Naive thymus-derived CD4-positive, alpha-beta T cell (primary cell): ENCODE measurements at regions not wholly inside any gene's neighbourhood (a gene's known extent, or its start where the extent isn't known, plus 50 kb on each side); places are given as distances from the start of the nearest gene placed in this dataset.

Experiments
- ATAC-seq: fragments of 150-1000 bp; cut with Tn5 transposase; 2 replicates; pipeline ENCODE4 v1.10.0; 2021; ENCODE audit warnings: mild to moderate bottlenecking, moderate library complexity
- CTCF ChIA-PET: fragments of 350-600 bp; sonication (Branson Sonifier 250); formaldehyde crosslinking; loops from one replicate; lab custom pipeline; 2021; ENCODE audit warnings: antibody characterized with exemption; lab: Charles Lee
- POLR2A ChIA-PET: fragments of 350-600 bp; sonication (Branson Sonifier 250); formaldehyde crosslinking; loops from one replicate; lab custom pipeline; 2021; ENCODE audit warnings: antibody characterized with exemption, inconsistent platforms; lab: Charles Lee
- DNase-seq, 9 donors: peaks; one replicate each; pipeline versions ENCODE4 v3.0.0 to v3.0.0-alpha.2; 2020 to 2022; ENCODE audit warnings: mixed read lengths in 1 of 9
- H3K27ac ChIP-seq: one replicate; pipeline ENCODE4 v1.7.0; 2013; ENCODE audit warnings: mild to moderate bottlenecking, low read depth, low read length, moderate library complexity
- H3K27me3 ChIP-seq, 2 donors: one replicate each; pipeline ENCODE4 v1.7.0; 2013; ENCODE audit warnings: low read length in 2 of 2, mild to moderate bottlenecking in 2 of 2, moderate library complexity in 2 of 2; ENCODE audit not compliant: control insufficient read depth in 2 of 2, insufficient read depth in 2 of 2
- H3K36me3 ChIP-seq, 3 experiments: 1 replicate in 2 of 3; 2 replicates in 1 of 3; pipeline ENCODE4 v1.7.0; 2013; ENCODE audit warnings: low read length in 3 of 3, mild to moderate bottlenecking in 3 of 3, moderate library complexity in 1 of 3; ENCODE audit not compliant: insufficient read depth in 3 of 3, control insufficient read depth in 2 of 3
- H3K4me1 ChIP-seq, 2 donors: one replicate each; pipeline ENCODE4 v1.7.0; 2013; ENCODE audit warnings: low read length in 2 of 2, mild to moderate bottlenecking in 2 of 2, moderate library complexity in 1 of 2; ENCODE audit not compliant: control insufficient read depth in 2 of 2, insufficient read depth in 2 of 2
- H3K4me3 ChIP-seq: 2 replicates; pipeline ENCODE4 v1.7.0; 2013; ENCODE audit warnings: mild to moderate bottlenecking, low read length
- H3K9me3 ChIP-seq, 3 experiments: 1 replicate in 2 of 3; 2 replicates in 1 of 3; pipeline ENCODE4 v1.7.0; 2013; ENCODE audit warnings: low read length in 3 of 3; ENCODE audit not compliant: control insufficient read depth in 2 of 3
- H3K27ac Mint-ChIP-seq, 9 donors: one replicate each; pipeline ENCODE4 v1.8.0; 2020 to 2022; ENCODE audit warnings: mixed read lengths in 9 of 9, mild to moderate bottlenecking in 8 of 9, moderate library complexity in 5 of 9, inconsistent platforms in 2 of 9
- H3K27me3 Mint-ChIP-seq, 5 donors: one replicate each; pipeline ENCODE4 v1.8.0; 2021 to 2022; ENCODE audit warnings: mixed read lengths in 5 of 5, mild to moderate bottlenecking in 1 of 5
- H3K36me3 Mint-ChIP-seq, 5 donors: one replicate each; pipeline ENCODE4 v1.8.0; 2020 to 2022; ENCODE audit warnings: mixed read lengths in 5 of 5, mild to moderate bottlenecking in 3 of 5, inconsistent platforms in 1 of 5
- H3K4me1 Mint-ChIP-seq, 7 donors: one replicate each; pipeline ENCODE4 v1.8.0; 2020 to 2022; ENCODE audit warnings: mixed read lengths in 7 of 7, mild to moderate bottlenecking in 3 of 7, inconsistent platforms in 1 of 7
- H3K4me3 Mint-ChIP-seq, 10 donors: one replicate each; pipeline ENCODE4 v1.8.0; 2020 to 2022; ENCODE audit warnings: mild to moderate bottlenecking in 10 of 10, mixed read lengths in 10 of 10, moderate library complexity in 6 of 10, inconsistent platforms in 2 of 10
- H3K9me3 Mint-ChIP-seq, 11 donors: one replicate each; pipeline ENCODE4 v1.8.0; 2020 to 2022; ENCODE audit warnings: mixed read lengths in 11 of 11, mild to moderate bottlenecking in 4 of 11, inconsistent platforms in 1 of 11, moderate library complexity in 1 of 11
- intact Hi-C, 2 donors: fragments of 100-400 bp; cut with micrococcal nuclease; formaldehyde crosslinking; loops; one replicate each; pipeline ENCODE4 v1.15.1; 2023

DNA sequence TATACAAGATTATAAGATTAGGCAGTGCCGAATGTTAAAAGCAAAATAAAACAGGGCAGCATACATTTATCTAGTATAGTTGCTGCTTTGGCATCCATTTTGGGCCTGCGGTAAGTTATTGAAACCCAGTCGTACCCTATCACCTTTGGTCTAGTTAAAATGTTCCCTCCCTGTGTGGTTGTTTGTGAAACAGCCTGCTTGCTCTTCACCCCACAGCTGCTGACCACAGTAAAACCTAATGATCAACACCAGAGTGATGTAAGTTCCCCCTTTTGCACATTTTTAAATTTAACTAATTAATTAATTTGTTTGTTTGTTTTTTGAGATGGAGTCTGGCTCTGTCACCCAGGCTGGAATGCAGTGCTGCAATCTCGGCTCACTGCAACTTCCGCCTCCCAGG is 50.3 kb upstream of the TXNDC5 start:
- Mint-ChIP-seq H3K27me3 (peaks cover 0 to 12% (median 0%) of the 10 kb centered on the region in 5 donors), H3K4me1 (peaks cover 0 to 4% (median 0%) of the 10 kb centered on the region in 7 donors), H3K9me3 (peaks cover 1 to 5% (median 3%) of the 10 kb centered on the region in 11 donors), H3K36me3 (peaks cover 0 to 4% (median 0%) of the 10 kb centered on the region in 5 donors), H3K4me3 (no peak overlapping the region), H3K27ac (no peak overlapping the region)
- H3K4me1 ChIP-seq = no peaks in the 10 kb centered on the region
- intact Hi-C loops = no loop called here
- H3K36me3 ChIP-seq = no peaks in the 10 kb centered on the region
- no peaks in the 10 kb centered on the region for H3K9me3 ChIP-seq
- ChIA-PET CTCF (no interaction called here), POLR2A (no interaction called here)
- H3K27ac ChIP-seq = no peak overlapping the region
- no peak for DNase-seq
- peak; percentile 41 for ATAC-seq
- no peak overlapping the region for H3K4me3 ChIP-seq
- H3K27me3 ChIP-seq = no peaks in the 10 kb centered on the region
